NCI-H187 (cell line): ENCODE measurements at regions not wholly inside any gene's neighbourhood (a gene's known extent, or its start where the extent isn't known, plus 50 kb on each side); places are given as distances from the start of the nearest gene placed in this dataset.

Experiments
- DNase-seq, 2 experiments: peaks; one replicate each; lab custom pipeline; 2025; lab: John Stamatoyannopoulos, UW

DNA sequence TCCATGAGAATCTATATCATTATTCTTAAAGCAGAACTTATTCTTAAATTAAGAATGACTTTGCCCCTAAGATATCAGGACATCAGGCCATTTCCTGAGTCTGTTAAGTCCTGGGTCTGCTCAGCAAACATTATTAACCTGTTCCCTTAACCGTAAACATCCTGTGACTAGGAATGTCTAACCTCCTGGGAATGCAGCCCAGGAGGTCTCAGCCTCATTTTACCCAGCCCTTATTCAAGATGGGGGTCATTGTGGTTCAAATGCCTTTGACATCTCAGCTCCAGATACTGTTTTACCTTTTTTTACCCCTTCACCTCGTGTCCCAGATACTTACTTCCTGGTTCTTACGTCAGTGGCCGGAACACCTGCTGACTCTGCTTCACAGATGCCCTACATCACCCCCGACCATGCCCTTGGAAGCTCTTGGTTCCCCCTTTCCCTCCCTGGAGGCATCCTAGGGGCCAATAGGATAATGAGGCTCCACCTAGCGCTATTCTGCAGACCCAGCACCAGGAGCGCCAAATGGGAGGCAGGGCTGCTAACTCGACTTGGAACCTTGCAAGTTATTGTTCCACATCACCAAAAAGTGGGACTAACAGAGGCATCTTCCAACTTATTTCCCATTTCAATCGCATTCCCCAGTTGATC, 182.5 kb downstream of the MED10 start:
- DNase-seq: no peak

DNA sequence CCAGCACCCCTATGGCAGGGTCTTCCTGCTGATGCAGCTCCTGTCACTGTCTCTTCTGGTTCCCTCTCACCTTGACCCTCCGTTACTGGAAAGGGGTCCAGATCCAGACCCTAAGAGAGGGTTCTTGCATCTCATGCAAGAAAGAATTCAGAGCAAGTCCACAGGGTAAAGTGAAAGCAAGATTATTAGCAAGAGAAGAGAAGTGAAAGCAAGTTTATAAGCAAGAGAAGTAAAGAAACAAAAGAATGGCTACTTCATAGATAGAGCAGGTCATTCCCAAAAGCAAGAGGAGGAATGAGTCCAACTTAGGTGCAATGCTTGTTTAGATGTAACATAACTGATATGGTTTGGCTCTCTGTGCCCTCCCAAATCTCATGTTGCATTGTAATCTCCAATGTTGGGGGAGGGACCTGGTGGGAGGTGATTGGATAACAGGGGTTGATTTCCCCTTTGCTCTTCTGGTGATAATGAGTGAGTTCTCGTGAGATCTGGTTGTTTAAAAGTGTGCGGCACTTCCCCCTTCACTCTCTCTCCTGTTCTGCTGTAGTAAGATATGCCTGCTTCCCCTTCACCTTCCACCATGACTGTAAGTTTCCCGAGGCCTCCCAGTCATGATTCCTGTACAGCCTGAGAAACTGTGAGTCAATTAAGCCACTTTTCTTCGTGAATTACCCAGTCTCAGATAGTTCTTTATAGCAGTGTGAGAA, 183.3 kb downstream of the MED10 start:
- no peak for DNase-seq

DNA sequence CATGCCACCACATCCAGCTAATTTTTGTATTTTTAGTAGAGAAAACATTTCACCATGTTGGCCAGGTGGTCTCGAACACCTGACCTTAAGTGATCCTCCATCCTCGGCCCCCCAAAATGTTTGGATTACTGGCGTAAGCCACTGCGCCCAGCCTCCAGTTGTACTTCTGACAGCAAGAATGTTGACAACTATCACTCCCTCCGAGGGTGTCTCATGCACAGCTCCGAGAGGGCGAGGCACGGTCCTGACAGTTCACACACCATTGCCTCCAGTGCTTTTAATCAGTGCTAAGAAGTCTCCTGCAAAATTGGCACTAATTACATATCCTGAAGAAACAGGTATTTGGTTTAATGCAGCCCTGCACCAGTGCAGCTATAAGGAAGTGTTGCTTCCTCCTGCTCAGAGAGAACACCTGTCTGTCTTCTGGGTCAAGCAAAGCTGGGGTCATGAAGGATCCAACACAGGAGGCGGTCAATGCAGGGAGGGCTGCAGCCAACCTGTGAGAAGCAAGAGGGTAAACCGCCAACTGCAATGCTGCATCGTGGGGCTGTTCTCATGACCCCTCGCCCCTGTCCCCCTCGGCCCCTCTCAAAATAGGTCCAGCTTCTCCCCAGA, 184.0 kb downstream of the MED10 start:
- DNase-seq: no peak

DNA sequence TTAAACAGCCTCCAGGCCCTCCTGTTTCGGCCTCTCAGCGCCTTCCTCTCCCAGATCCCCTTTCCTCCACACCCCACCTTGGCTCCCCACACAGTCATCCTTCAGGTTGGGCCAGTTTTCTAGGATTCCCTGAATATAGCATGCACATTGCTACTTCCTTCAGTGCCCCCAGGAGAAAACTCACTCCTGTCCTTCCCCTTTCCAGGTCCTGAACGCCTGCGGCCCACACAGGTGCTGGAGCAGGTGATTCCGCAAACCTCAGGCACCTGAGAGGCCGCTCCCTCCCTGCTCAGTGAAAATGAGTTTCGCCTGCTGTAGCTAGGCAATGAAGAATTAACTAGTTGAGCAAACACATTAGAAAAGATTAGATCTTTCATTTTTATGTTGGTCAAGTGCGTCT, 185.0 kb downstream of the MED10 start:
- peak in 1 of 2 experiments; percentile 42 for DNase-seq

DNA sequence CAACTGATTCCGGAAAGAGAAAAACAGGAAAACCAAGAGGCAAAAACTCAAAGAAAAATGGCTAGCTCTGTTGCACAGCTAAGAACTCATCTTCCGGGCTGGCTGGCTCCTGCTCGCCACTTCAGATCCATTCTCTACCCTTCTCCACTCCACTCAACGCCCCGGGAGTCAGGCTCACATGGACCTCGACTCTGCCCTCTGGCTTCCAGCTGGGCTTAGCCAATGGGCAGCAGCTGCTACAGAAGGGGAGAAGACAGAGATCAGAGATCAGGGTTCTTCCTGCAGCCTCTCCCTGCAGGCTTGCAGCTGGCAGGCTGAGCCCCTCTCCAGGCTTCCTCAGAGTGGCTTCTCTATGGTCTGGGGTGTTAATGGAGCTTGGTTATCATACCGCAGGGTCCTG, 187.5 kb downstream of the MED10 start:
- DNase-seq: peak; percentile 47 to 60

DNA sequence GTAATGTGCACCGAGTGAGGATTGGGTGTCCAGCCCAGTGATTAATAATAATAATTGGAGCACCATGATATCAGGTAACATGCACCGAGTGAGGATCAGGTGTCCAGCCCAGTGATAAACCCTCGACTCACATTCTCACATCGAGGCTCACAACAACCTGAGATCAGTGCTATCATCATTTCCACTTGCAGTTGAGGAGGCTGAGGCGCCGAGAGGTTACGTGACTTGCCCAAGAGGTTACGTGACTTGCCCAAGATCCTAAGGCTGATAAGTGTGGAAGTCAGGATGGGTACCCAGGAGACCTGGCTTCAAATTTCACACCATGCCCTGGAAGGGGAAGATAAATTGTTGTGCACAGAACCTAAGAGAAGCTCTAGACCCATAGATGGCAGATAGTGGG, 189.4 kb downstream of the MED10 start:
- no peak for DNase-seq

DNA sequence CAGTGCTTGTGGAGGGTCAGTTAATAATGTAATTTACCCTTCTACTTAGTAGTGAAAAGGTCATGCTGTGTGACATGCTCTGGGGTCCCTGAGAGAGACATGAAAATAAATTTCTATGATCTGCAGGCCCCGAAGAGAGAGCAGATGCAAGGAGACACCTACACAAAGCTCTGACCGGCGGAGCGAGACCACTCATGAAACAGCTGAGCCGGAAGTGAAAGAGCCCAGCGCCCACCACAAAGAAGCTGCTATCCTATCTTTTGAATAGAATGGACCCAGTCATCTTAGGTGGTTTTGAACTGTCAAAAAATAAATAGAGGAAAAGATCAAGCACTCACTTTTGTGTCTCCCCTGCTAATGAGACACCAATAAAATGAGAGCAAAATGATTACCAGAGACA, 190.0 kb downstream of the MED10 start:
- DNase-seq: no peak

DNA sequence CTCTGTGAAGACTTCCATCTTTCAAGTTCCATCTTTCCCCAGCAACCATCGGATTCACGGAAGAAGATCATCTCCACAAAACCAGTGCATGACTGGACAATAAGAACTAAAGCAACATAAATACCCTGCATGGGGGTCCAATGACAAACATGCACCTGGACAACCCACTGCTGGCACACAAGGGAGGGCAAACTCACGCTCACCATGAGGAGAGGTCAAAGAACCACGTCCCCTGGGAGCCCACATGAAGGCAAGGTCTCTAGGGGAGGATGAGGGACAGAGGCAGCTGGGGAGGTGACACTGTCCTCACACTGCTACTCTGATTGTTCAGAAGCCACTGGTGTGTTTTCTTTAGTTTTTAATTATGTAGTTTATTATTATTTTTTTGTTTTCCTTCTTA, 190.8 kb downstream of the MED10 start:
- no peak for DNase-seq

DNA sequence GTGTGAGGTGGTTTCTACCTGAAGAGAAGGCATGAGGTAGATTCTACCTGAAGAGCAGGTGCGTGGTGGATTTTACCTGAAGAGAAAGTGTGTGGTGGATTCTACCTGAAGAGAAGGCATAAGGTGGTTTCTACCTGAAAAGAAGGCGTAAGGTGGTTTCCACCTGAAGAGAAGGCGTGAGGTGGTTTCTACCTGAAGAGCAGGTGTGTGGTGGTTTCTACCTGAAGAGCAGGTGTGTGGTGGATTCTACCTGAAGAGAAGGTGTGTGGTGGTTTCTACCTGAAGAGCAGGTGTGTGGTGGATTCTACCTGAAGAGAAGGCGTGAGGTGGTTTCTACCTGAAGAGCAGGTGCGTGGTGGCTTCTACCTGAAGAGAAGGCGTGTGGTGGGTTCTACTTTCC, 192.8 kb downstream of the MED10 start:
- DNase-seq: no peak

DNA sequence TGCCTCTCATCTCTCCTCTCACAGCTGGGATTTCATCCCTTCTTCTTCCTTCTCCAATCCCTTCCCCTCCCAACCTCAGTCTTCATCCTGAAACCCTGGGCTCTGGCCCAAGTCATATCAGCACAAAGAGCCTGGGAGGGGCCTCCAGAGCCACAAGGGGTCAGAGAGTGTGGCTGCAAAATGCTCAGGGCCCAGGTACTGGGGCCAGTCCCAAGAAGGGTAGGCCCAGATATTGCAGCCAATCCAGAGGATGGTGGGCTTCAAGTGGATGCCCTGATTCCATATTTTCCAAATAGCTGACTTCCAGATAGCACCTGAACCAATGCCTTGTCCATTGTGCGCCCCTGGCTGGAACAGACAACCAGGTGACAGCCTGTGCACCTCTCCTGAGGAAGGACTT, 193.9 kb downstream of the MED10 start:
- DNase-seq: no peak

DNA sequence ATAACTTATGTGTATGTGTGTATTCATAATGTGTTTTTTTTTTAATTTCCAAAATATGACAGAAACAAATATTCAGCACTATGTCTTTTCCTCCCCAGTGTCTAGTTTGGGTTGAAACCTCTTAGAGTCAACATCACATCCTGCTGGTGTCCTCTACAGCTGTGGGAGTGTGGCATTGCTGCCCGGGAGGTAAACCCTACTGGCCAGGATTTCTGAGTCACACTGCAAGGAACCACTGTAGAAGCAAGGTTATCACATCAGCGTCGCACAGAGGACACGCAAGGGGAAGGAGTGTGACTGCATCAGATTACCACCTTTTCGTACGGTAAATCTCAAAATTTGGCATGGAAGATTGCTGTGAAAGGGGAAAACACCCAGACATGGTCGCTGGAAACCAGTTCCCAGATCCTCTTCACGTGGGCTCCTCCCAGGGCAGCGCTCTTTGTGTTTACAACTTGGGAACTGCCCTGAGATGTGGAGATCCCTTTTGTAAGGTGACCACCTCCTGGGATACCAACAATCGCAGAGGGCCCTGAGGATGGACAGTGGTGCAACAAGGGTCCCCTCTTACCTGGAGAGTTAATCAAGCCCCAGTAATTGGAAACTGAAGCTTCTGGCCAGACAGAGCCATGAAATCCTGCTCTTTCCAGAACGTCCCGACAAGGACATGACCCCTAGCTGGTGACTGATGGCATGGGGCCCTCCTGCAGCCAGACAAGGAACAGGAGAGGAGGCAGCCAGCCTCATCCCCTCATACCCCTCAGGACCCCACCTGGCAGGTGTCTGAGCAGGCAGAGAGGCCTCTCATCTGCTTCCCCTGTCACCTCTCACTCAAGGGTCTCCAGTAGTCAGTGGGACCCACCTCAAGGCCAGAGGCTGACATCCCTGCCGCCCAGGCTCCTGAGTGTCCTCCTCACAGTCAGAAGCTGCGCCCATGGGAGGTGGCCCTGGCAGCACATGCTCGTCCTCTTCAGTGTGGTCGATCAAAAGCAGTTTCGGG, 194.7 kb downstream of the MED10 start:
- DNase-seq: no peak

DNA sequence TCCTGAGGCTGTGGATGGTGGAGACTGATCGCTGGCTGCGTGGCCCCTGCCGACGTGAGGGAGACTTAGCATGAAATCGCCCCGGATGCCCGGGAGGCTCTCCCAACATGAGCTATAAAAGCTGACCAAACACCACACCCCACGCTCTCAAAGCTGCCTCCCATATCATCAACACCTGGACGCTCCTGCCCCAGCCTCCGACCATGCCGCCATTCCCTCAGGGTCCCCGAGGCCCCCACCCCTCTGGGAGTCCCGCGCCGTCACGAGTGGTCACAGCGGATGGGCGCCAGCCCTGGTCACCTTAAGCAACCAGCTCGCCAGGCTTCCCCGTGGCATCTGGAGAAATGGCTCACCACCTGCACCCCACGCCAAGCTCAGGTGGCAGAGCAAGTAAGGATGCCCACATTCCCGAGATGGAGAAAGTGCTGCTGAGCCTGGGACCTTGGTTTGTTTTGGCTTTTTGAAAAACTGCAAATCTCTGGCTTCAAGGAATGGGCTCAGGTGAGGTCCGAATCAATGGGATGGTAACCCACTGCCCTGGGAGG, 196.0 kb downstream of the MED10 start:
- no peak for DNase-seq

DNA sequence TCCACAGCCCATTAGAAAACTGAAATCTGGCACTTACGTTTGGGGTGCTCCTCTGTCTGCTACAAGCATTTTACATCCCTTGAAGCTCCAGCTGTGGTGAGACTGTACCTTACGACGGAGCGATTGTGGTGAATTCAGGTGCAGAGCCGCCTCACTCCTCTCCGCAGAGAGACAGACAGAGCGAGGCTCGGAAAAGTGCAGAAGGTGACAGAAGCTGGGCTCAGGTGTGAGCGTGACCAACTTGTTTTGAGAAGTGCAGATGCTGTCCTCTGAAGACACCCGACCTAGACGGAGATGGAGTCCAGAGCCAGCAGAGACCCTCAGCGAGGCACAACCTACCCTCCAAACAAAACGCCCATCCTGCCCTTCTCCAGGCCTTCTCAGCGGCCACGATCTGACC, 196.5 kb downstream of the MED10 start:
- DNase-seq: no peak

DNA sequence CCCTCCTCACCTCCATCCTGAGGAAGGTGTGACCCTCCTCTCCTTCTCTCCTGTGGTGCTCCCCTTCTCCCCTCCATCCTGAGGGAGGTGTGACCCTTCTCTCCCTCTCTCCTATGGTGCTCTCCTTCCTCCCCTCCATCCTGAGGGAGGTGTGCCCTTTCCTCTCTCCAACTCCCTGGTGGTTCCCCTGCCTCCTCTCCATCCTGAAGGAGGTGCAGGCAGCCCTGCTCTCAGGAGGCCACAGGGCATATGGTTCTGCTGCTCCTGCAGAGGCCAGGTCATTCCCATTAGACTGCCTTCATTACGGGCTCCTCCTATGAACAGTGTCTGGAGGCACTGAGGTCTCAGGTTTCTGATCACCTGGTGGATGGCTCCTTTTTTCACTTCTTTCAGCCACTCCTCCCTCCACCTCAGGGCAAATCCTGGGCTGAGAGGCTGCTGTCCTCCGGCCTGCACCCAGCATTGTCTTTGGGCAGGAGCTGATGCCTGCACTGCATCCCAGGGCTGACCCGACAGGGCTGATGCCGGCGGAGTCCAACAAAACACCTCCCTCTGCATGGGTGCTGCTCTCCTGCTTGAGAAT, 197.1 kb downstream of the MED10 start:
- DNase-seq: no peak

DNA sequence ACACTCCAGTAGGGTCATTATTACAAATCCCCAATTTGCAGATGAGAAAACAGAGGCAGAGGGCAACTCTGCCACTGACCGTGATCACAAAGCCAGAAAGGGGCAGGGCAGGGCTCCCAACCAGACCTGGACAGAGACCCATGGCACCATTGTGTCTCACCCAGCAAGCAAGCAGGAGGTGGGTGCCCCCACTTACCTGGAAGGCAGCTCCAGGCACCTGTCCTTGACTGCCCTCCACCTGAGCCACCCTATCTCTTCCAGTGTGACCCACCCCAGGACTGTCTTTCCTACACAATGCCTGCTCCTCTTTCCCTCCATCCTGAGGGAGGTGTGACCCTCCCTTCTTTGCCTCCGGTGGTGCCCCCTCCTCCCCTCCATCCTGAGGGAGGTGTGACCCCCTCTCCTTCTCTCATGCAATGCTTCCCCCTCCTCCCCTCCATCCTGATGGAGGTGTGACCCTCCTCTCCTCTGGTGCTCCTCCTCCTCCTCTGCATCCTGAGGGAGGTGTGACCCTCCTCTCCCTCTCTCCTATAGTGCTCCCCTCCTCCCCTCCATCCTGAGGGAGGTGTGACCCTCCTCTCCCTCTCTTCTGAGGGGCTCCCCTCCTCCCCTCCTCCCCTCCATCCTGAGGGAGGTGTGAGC, 198.0 kb downstream of the MED10 start:
- DNase-seq: no peak

DNA sequence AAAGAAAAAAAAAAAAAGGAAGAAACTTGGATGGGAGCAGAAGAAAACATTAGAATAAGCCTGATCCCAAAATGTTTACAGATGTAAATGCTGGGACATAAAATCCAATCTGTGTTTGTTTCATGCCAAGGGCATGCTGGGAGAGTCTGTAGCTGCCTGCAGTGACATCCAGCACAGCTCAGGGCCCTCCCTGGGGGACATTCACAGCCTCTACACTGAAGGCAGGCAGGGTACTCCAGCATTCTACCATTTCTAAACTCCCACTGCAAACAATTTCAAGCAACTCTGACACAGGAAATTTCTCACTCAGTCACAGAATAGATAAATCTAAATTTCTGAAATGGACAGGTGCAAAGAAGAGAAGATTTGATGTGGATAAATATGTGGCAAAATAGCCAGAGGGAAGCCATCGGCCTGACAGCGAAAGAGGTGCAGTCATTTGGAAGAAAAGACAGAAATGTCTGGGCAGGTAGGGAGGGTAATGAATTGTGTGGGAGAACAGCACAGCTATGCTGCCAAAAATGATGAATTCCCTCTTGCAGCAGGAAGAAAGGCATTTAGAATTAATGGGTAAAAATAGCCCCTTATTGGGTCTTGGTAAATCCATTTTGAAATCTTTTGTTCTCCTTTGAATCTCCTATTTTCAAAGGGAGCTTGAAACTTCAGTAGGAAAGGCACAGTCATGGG, 199.4 kb downstream of the MED10 start:
- no peak for DNase-seq

DNA sequence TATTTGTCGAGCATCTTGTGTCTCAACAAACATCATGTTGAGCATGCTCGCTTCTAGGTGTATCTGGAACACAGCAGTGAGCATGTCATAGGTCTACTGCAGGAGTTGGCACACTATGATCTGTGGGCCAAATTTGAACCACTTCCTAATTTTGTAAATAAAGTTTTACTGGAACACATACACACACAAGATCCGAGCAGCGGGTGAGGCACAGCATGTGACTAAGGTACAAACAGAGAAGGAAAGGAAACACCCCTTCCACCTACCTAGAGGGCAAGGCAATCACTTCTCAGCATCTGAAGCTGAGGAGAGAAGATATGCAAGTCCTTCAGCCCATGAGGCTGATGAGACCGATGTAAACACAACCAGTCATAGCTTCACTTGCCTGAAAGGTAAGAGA, 200.4 kb downstream of the MED10 start:
- DNase-seq: no peak

DNA sequence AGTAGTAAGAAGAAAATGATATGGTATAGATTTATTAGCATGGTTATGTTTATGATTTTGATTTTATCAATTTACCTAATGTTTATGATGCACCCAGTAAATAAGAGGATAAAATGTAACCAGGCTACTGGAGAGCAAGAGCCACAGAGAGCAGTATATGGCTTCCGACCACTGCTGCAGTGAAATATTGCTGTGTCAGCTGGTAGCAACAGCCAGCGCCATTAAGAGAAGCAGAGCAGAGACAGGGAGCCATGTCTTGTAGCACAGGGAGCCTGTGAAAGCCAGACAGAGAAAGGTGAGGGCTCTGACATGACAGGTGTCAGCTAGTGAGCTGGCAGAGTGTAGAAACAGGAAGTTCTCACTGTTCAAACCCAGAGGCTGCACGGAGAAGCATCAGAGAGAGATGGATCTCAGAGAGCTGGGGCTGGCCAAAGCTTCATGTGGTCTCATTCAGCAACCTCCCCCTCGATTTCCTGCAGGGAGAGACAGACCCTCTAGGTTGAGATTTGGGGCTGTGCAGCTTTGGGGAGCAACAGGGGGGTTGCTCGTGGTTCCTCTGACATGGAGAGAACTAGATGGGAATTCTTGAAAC, 202.1 kb downstream of the MED10 start:
- no peak for DNase-seq

DNA sequence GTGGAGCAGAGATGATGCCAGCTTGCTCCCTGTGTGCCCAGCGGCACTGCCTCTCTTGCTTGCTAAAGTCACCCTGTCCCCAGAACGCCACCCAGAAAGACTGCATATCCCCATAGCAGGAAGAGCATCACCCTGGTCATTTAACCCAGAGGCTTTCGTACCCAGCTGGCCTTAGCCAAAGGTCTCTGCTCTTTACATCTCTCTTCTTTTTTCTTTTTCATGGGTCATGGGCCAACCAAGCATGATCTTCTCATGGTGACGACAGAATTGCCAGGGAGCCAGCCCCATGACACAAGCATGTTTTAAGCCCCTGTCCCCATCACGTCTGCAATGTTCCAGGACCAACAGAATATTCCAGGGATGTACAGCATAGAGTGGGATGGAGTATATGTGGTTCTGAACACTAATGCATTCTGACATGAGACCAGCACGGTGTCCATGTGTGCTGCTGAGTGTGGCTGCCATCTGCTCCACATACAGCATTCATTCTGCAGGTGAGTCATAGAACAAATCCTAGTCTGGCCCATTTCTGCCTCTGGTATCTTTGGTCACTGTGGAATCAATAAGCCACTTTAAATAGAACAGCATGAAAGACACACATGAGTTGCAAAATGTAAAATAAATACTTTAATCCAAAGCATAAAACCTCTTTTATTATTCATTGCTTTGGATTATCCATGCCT, 203.0 kb downstream of the MED10 start:
- no peak for DNase-seq

DNA sequence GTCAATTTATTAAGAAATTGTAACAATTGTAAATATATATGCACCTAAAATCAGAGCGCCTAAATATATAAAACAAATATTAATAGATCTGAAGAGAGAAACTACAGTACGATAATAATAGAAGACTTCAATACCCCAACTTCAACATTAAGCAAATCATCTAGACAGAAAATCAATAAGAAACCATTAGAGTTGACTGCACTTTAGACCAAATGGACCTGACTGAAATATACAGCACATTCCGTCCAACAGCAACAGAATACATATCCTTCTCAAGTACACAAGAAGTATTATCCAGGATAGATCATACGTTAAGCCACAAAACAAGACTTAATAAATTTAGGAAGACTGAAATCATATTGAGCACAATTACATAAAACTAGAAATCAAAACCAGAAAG, 208.7 kb downstream of the MED10 start:
- DNase-seq: no peak
